Stimulated activated CD4-positive, alpha-beta T cell treated with anti-CD3 and anti-CD28 coated beads, Interleukin-2, amount 100 ng/mL, for 48 hours (primary cell): ENCODE measurements at regions not wholly inside any gene's neighbourhood (a gene's known extent, or its start where the extent isn't known, plus 50 kb on each side); places are given as distances from the start of the nearest gene placed in this dataset.

Experiments used
- DNase-seq, 2 donors: peaks; one replicate each; pipeline ENCODE4 v3.0.0-alpha.2; 2020

GRCh38 chr16:64823481-64824075 lies 298.3 kb downstream of the CDH11 start:
- no peak for DNase-seq

GRCh38 chr16:64809876-64810629 lies 311.8 kb downstream of the CDH11 start:
- no peak for DNase-seq

- DNase-seq, result no peak
Measured at GRCh38 chr16:64808474-64808873, 313.4 kb downstream of the CDH11 start.

- DNase-seq, result no peak
Measured at GRCh38 chr16:64791756-64792155, 330.1 kb downstream of the CDH11 start.

GRCh38 chr16:64784635-64785034 lies 337.2 kb downstream of the CDH11 start:
- no peak for DNase-seq

GRCh38 chr16:64782484-64782883 lies 339.4 kb downstream of the CDH11 start:
- DNase-seq, result no peak

- DNase-seq, result no peak
Measured at GRCh38 chr16:64780445-64780844, 341.4 kb downstream of the CDH11 start.

GRCh38 chr16:64778777-64779176 lies 343.1 kb downstream of the CDH11 start:
- no peak for DNase-seq

GRCh38 chr16:64773638-64774037 lies 348.2 kb downstream of the CDH11 start:
- DNase-seq, result no peak

- no peak for DNase-seq
Measured at GRCh38 chr16:64773184-64773583, 348.7 kb downstream of the CDH11 start.

GRCh38 chr16:64771273-64771672 lies 350.6 kb downstream of the CDH11 start:
- no peak for DNase-seq

GRCh38 chr16:64762211-64762610 lies 359.7 kb downstream of the CDH11 start:
- DNase-seq, result no peak

GRCh38 chr16:64754279-64754678 lies 367.6 kb downstream of the CDH11 start:
- DNase-seq, result no peak

- no peak for DNase-seq
Measured at GRCh38 chr16:64751906-64752305, 370.0 kb downstream of the CDH11 start.

GRCh38 chr16:64749346-64749745 lies 372.5 kb downstream of the CDH11 start:
- DNase-seq, result no peak

- no peak for DNase-seq
Measured at GRCh38 chr16:64745258-64745930, 376.5 kb downstream of the CDH11 start.

- no peak for DNase-seq
Measured at GRCh38 chr16:64742455-64743223, 379.2 kb downstream of the CDH11 start.

- DNase-seq, result no peak
Measured at GRCh38 chr16:64740261-64740660, 381.6 kb downstream of the CDH11 start.

- DNase-seq, result no peak
Measured at GRCh38 chr16:64738321-64738960, 383.4 kb downstream of the CDH11 start.

GRCh38 chr16:64736857-64737256 lies 385.0 kb downstream of the CDH11 start:
- no peak for DNase-seq

- DNase-seq, result no peak
Measured at GRCh38 chr16:64731891-64732290, 390.0 kb downstream of the CDH11 start.

GRCh38 chr16:64730261-64730660 lies 391.6 kb downstream of the CDH11 start:
- no peak for DNase-seq

GRCh38 chr16:64724339-64724738 lies 397.5 kb downstream of the CDH11 start:
- DNase-seq, result no peak
